Gastroesophageal sphincter (tissue), 4 donors: ENCODE measurements at regions not wholly inside any gene's neighbourhood (a gene's known extent, or its start where the extent isn't known, plus 50 kb on each side); places are given as distances from the start of the nearest gene placed in this dataset.
"Not testable (repeated sequence)": the region's sequence is repeated elsewhere in the genome, so short reads cannot be mapped to it uniquely, and the experiment has no call there.

Source experiments
- ATAC-seq: fragments of 150-250 bp; one replicate; pipeline ENCODE4 v1.9.1; 2016; ENCODE audit warnings: mild to moderate bottlenecking, moderate library complexity
- H3K27ac ChIP-seq, 4 donors: fragments of 200-600 bp; sonication (generic) in 3 of 4; 1 replicate in 3 of 4; 2 replicates in 1 of 4; pipeline ENCODE4 v1.5.1; 2016 to 2019
- H3K27me3 ChIP-seq: fragments of 200-600 bp; sonication (generic); one replicate; pipeline ENCODE4 v1.5.1; 2019
- H3K36me3 ChIP-seq, 2 donors: fragments of 200-600 bp; sonication (generic); one replicate each; pipeline ENCODE4 v1.5.1; 2019; ENCODE audit warnings: control low read depth in 1 of 2
- H3K4me1 ChIP-seq, 3 donors: fragments of 200-600 bp; sonication (generic); 1 replicate in 2 of 3; 2 replicates in 1 of 3; pipeline ENCODE4 v1.5.1; 2016 to 2019; ENCODE audit warnings: control low read depth in 2 of 3
- H3K4me3 ChIP-seq, 2 donors: fragments of 200-600 bp; sonication (generic); one replicate each; pipeline ENCODE4 v1.5.1; 2019; ENCODE audit warnings: mild to moderate bottlenecking in 1 of 2, moderate library complexity in 1 of 2
- H3K9me3 ChIP-seq, 3 donors: fragments of 200-600 bp; sonication (generic); one replicate each; pipeline ENCODE4 v1.5.1; 2017 to 2019; ENCODE audit warnings: control low read depth in 2 of 3
- EP300 ChIP-seq: sonication (generic); formaldehyde crosslinking; IDR thresholded peaks from one replicate; pipeline ENCODE4 v1.6.1; 2017; ENCODE audit warnings: antibody characterized with exemption, mild to moderate bottlenecking
- POLR2A ChIP-seq, 2 donors: fragments of 450-650 bp; IDR thresholded peaks; one replicate each; pipeline ENCODE4 v1.6.1; 2017; ENCODE audit warnings: antibody characterized with exemption in 2 of 2, mild to moderate bottlenecking in 2 of 2, moderate library complexity in 1 of 2
- POLR2AphosphoS5 ChIP-seq: sonication (generic); formaldehyde crosslinking; IDR thresholded peaks from one replicate; pipeline ENCODE4 v1.6.1; 2017; ENCODE audit warnings: antibody characterized with exemption
- WGBS, 2 donors: methylation state at CpG; one replicate each; pipeline ENCODE4 v1.1.5; 2018; ENCODE audit warnings: low coverage in 1 of 2; 5-methylcytosine and 5-hydroxymethylcytosine counted together
- TF ChIP-seq, protein P1 (sequence below), 4 experiments: fragments of 200-600 bp in 2 of 4; fragments of 450-650 bp in 2 of 4; sonication (generic) in 1 of 4; IDR thresholded peaks; one replicate each; pipeline ENCODE4 v1.5.1; 2017 to 2019; ENCODE audit warnings: antibody characterized with exemption in 4 of 4, mild to moderate bottlenecking in 2 of 4, moderate library complexity in 2 of 4

DNA sequence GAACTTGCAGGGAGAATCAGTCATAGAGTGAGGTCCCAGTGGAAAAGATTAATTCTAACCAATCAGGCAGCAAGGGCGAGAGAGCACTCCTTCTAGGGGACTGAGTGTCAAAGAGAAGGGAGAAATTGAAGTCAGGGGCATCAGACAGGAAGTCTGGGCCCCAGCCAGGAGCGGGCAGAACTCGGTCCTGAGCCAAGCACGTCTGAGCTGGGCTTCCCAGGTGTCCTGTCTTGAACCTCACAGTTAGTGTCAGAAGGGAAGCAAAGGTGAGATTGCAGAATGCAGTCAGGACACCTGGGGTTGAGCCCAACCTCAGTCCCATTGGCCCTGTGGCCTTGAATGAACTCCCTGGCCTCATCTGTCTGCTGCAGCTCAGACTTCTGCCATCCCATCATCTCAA is 220.9 kb downstream of the SMAD2 start:
- H3K4me1 ChIP-seq: no peaks in the 10 kb centered on the region
- H3K4me3 ChIP-seq: no peak overlapping the region
- no peaks in the 10 kb centered on the region for H3K36me3 ChIP-seq
- no peak for ATAC-seq
- H3K27me3 ChIP-seq: no peaks in the 10 kb centered on the region
- H3K9me3 ChIP-seq: no peaks in the 10 kb centered on the region
- WGBS, 2 donors: 62 to 75% methylated on average over 1 to 3 of the region's 4 CpGs
- TF ChIP-seq POLR2AphosphoS5 (no peak), POLR2A (IDR thresholded peaks at IDR 0.05) (no peak), EP300 (no peak)
- TF ChIP-seq, protein P1, sequence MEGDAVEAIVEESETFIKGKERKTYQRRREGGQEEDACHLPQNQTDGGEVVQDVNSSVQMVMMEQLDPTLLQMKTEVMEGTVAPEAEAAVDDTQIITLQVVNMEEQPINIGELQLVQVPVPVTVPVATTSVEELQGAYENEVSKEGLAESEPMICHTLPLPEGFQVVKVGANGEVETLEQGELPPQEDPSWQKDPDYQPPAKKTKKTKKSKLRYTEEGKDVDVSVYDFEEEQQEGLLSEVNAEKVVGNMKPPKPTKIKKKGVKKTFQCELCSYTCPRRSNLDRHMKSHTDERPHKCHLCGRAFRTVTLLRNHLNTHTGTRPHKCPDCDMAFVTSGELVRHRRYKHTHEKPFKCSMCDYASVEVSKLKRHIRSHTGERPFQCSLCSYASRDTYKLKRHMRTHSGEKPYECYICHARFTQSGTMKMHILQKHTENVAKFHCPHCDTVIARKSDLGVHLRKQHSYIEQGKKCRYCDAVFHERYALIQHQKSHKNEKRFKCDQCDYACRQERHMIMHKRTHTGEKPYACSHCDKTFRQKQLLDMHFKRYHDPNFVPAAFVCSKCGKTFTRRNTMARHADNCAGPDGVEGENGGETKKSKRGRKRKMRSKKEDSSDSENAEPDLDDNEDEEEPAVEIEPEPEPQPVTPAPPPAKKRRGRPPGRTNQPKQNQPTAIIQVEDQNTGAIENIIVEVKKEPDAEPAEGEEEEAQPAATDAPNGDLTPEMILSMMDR (IDR thresholded peaks at IDR 0.05): no peak
- no peak overlapping the region for H3K27ac ChIP-seq

DNA sequence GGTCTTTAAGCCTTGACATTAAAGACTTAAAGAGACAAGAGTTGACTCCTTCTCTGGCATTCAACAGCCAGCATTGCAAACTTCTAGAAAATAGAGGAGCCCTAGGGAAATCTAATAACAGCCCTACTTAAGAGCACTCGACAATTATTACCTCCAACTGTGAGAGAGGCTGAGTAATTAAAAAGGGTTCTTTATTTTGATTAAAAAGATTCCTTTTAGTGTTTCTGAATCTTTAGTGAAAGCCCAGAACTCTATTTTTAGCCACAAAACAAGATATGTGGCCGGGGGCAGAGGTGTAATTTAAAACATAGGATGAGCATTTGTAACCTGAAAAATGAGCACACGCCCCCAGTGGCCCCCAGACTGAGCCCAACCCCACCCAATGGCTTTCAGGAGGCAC is 222.3 kb downstream of the SMAD2 start:
- 36% methylated on average over 3 of the region's 3 CpGs; no CpG with 5 or more reads in 1 of the 2 donors for WGBS, 2 donors
- Histone ChIP-seq H3K4me1 (no peaks in the 10 kb centered on the region), H3K36me3 (no peaks in the 10 kb centered on the region), H3K27ac (no peak overlapping the region), H3K9me3 (no peaks in the 10 kb centered on the region), H3K27me3 (no peaks in the 10 kb centered on the region), H3K4me3 (no peak overlapping the region)
- no peak for ATAC-seq
- TF ChIP-seq POLR2A (IDR thresholded peaks at IDR 0.05) (no peak), EP300 (no peak), POLR2AphosphoS5 (no peak)
- TF ChIP-seq, protein P1 (IDR thresholded peaks at IDR 0.05): no peak

DNA sequence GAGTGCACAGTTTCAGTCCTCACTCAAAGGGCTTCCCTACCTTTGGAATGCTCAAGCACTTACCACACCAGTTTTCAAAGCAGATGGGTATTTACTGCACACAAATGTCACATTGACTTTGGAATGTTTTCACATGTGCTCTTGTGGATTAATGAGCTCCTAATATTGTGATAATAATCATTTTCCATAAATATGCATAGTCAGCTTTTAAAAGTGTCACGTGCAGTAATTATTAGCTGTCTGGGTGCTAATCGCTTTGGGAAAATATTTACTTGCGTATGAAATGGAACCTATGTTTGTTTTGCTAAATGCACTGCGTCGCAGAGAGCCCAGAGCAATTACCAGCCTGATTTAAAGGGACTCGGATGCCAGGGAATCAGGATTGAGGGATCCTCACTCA is 229.3 kb downstream of the SMAD2 start:
- H3K36me3 ChIP-seq: no peaks in the 10 kb centered on the region
- WGBS, 2 donors: 71 to 75% methylated on average over 6 of the region's 6 CpGs
- TF ChIP-seq EP300: no peak
- no peak for TF ChIP-seq POLR2A (IDR thresholded peaks at IDR 0.05)
- TF ChIP-seq, protein P1 (IDR thresholded peaks at IDR 0.05): no peak
- TF ChIP-seq POLR2AphosphoS5: no peak

DNA sequence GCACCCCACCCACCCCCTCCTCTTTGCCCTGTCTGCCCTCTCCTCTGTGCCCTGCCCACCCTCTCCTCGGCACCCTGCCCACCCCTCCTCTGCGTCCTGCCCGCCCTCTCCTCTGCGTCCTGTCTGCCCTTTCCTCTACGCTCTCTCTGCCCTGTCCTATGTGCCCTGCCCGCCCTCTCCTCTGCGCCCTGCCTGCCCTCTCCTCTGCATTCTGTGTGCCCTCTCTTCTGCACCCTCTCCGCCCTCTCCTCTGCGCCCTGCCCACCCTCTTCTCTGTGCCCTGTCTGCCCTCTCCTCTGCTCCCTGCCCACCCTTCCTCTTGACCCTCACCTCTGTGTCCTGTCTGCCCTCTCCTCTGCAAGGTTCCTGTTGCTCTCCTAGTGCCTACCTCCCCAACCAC is 233.6 kb downstream of the SMAD2 start:
- WGBS, 2 donors: 63 to 80% methylated on average over 5 of the region's 9 CpGs
- H3K27ac ChIP-seq: no peak overlapping the region
- H3K4me1 ChIP-seq: no peaks in the 10 kb centered on the region
- ATAC-seq: no peak
- no peaks in the 10 kb centered on the region for H3K36me3 ChIP-seq
- no peak for TF ChIP-seq POLR2A (IDR thresholded peaks at IDR 0.05)
- TF ChIP-seq POLR2AphosphoS5: no peak
- TF ChIP-seq, protein P1 (IDR thresholded peaks at IDR 0.05): no peak
- TF ChIP-seq EP300: no peak
- peaks cover 22% of the 10 kb centered on the region for H3K27me3 ChIP-seq
- no peak overlapping the region for H3K4me3 ChIP-seq
- no peaks in the 10 kb centered on the region for H3K9me3 ChIP-seq

More for the DNA sequence above, 229.3 kb downstream of the SMAD2 start:
- no peak overlapping the region for H3K4me3 ChIP-seq
- no peaks in the 10 kb centered on the region for H3K4me1 ChIP-seq
- ATAC-seq: no peak
- H3K27ac ChIP-seq: no peak overlapping the region
- H3K9me3 ChIP-seq: no peaks in the 10 kb centered on the region
- peaks cover 25% of the 10 kb centered on the region for H3K27me3 ChIP-seq

DNA sequence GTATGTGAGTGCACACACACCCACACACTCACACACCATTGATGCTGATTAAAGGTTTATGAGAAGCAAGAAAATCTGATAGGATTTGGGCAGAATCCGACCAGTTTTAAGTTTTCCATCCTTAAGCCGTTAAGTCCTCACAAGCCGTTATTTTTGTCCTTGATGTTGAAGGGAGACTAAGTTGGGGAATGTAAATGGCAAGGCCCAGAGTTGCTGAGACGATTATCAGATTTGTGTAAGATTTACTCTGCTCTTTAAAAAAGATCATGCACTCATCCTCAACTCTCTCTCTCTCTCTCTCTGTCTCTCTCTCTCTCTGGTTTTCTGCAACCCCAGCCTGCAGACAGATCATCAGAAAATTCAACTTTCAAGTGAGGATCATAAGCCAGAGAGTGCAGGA is 238.8 kb downstream of the SMAD2 start:
- no peak for TF ChIP-seq POLR2AphosphoS5
- no peak for ATAC-seq
- 58 to 67% methylated on average over 4 of the region's 4 CpGs for WGBS, 2 donors

DNA sequence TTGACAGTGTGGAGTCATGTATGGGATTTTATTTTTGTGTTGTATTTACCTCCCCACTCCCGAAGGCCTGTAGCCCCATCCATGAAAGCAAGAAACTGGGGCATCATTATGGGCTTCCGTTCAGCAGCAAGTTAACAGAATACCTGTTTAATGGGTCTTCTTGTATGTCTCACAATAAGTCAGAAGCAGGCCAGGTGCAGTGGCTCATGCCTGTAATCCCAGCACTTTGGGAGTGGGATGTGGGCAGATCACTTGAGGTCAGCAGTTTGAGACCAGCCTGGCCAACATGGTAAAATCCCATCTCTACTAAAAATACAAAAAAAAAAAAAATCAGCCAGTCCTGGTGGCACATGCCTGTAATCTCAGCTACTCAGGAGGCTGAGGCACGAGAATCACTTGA is 239.7 kb downstream of the SMAD2 start:
- not testable (repeated sequence) for ATAC-seq, H3K27ac ChIP-seq

More for the DNA sequence above, 238.8 kb downstream of the SMAD2 start:
- Histone ChIP-seq H3K36me3 (no peaks in the 10 kb centered on the region), H3K4me3 (no peak overlapping the region), H3K27ac (no peak overlapping the region), H3K27me3 (peaks cover 6% of the 10 kb centered on the region), H3K4me1 (no peaks in the 10 kb centered on the region), H3K9me3 (no peaks in the 10 kb centered on the region)

More for the DNA sequence above, 239.7 kb downstream of the SMAD2 start:
- H3K27me3 ChIP-seq, H3K4me1 ChIP-seq, H3K9me3 ChIP-seq, H3K36me3 ChIP-seq, H3K4me3 ChIP-seq: not testable (repeated sequence)
- 50 to 77% methylated on average over 1 to 3 of the region's 3 CpGs for WGBS, 2 donors
